Aorta (tissue), 5 donors: ENCODE measurements at regions not wholly inside any gene's neighbourhood (a gene's known extent, or its start where the extent isn't known, plus 50 kb on each side); places are given as distances from the start of the nearest gene placed in this dataset.

Experiments used
- ATAC-seq: fragments of 200-7000 bp; cut with Tn5 transposase; one replicate; pipeline ENCODE4 v1.9.1; 2022; ENCODE audit warnings: moderate library complexity; ENCODE audit not compliant: low FRiP score
- DNase-seq, 2 donors: peaks; one replicate each; pipeline ENCODE4 v3.0.0-alpha.2; 2020
- H3K27ac ChIP-seq, 2 donors: one replicate each; pipeline ENCODE4 v1.5.1; 2013; ENCODE audit warnings: low read length in 2 of 2, mild to moderate bottlenecking in 2 of 2, moderate library complexity in 2 of 2, control low read depth in 1 of 2, inconsistent platforms in 1 of 2, low read depth in 1 of 2
- H3K27me3 ChIP-seq, 2 donors: one replicate each; pipeline ENCODE4 v1.6.1; 2013; ENCODE audit warnings: control low read depth in 1 of 2, low read length in 1 of 2, mild to moderate bottlenecking in 1 of 2, moderate library complexity in 1 of 2; ENCODE audit not compliant: insufficient read depth in 2 of 2, control insufficient read depth in 1 of 2
- H3K36me3 ChIP-seq, 2 donors: one replicate each; pipeline ENCODE4 v1.6.1; 2013; ENCODE audit warnings: control low read depth in 1 of 2, low read length in 1 of 2, mild to moderate bottlenecking in 1 of 2; ENCODE audit not compliant: insufficient read depth in 2 of 2, control insufficient read depth in 1 of 2
- H3K4me1 ChIP-seq, 2 donors: one replicate each; pipeline ENCODE4 v1.6.1; 2013; ENCODE audit warnings: low read length in 2 of 2, control low read depth in 1 of 2, mild to moderate bottlenecking in 1 of 2, moderate library complexity in 1 of 2; ENCODE audit not compliant: insufficient read depth in 2 of 2, control insufficient read depth in 1 of 2
- H3K4me3 ChIP-seq, 2 donors: one replicate each; pipeline ENCODE4 v1.5.1; 2013; ENCODE audit warnings: low read length in 2 of 2, control low read depth in 1 of 2, mild to moderate bottlenecking in 1 of 2
- H3K9me3 ChIP-seq: one replicate; pipeline ENCODE4 v1.6.1; 2013; ENCODE audit warnings: mild to moderate bottlenecking, low read length; ENCODE audit not compliant: control insufficient read depth
- WGBS, 2 donors: extraction: QIAGEN DNeasy Blood & Tissue Kit; methylation state at CpG; one replicate each; pipeline ENCODE4 v1.1.7; 2013; 5-methylcytosine and 5-hydroxymethylcytosine counted together
- intact Hi-C, 2 donors: fragments of 100-400 bp; cut with DNase I; formaldehyde crosslinking; loops; one replicate each; pipeline versions ENCODE4 v1.14.2 to v1.15.0; 2022
- donor health status: healthy with polysubstance abuse.
- donor health status: Bipolar disorder and iron deficiency.
- donor health status: DM: no; HTN: no; CAD: no.
- donor health status: DM: no; HTN: no; CAD: no.
- donor health status: DM: yes; HTN: yes; CAD: no.

DNA sequence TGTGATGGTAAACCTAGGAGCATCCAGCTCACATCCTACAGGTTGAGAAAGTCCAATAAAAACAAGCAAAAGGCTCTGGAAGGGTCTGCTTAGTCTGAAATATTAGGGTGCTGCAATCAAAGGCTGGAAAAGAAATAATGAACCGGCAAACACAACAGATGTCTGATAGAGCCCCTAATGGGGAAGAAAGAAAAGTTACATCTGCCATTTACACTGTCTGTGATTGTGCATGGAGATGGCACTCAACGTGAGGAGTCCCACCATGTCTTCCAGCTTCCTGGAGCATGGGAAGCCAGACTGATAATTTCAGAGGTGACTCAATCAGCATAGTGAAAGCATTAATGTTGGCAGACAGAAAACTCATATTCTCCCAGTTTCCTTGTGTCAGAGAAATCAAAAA lies 307.8 kb downstream of the EPHA4 start:
- no peak overlapping the region for H3K27ac ChIP-seq
- intact Hi-C loops: no loop called here
- peaks cover 2% of the 10 kb centered on the region for H3K9me3 ChIP-seq
- no peak for DNase-seq
- H3K4me3 ChIP-seq: no peak overlapping the region
- no peaks in the 10 kb centered on the region for H3K4me1 ChIP-seq
- ATAC-seq: no peak
- WGBS, 2 donors: 62 to 78% methylated on average over 2 of the region's 2 CpGs
- H3K36me3 ChIP-seq: no peaks in the 10 kb centered on the region
- H3K27me3 ChIP-seq: no peaks in the 10 kb centered on the region

DNA sequence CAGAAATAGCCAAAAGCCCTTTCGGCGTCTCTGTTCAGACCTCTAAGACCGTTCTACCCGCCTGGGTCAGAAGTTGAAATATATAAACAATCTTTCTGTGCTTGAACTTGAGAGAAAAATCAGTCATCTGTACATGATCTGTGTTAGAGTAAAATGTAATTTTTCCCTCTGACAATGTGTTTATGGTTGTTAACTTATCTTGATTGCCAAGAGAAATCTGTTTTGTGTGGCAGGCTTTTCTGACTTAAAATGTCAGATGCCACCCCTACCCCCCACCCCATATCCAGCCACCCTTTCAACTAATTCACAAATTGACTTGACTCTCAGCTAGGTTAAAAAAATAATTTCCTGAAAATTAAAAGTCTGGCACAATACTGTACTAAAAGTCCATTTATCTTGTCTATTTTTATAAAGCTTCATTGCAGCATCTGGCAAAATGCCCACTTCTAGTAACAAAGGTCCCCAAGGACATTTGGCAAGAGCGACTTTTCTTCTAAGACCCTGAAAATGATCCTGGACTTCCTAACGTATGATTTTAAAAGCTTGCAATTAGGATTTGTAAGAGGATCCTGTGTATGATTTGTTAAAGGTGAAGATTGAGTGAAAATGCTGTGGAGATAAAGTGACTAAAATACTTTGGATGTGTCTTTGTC lies 304.2 kb downstream of the EPHA4 start:
- Histone ChIP-seq H3K9me3 (peaks cover 3% of the 10 kb centered on the region), H3K27me3 (no peaks in the 10 kb centered on the region), H3K27ac (no peak overlapping the region), H3K4me3 (no peak overlapping the region), H3K4me1 (no peaks in the 10 kb centered on the region), H3K36me3 (no peaks in the 10 kb centered on the region)
- DNase-seq: no peak
- ATAC-seq: no peak
- WGBS, 2 donors: 26 to 43% methylated on average over 6 of the region's 6 CpGs
- intact Hi-C loops: no loop called here

GRCh38 chr2:221268631-221269030 lies 303.5 kb downstream of the EPHA4 start:
- DNase-seq (no peak), ATAC-seq (no peak)
- H3K4me1 ChIP-seq: no peaks in the 10 kb centered on the region
- no peaks in the 10 kb centered on the region for H3K27me3 ChIP-seq
- no peak overlapping the region for H3K4me3 ChIP-seq
- peaks cover 3% of the 10 kb centered on the region for H3K9me3 ChIP-seq
- no peaks in the 10 kb centered on the region for H3K36me3 ChIP-seq
- intact Hi-C loops: no loop called here
- WGBS, 2 donors: 48 to 56% methylated on average over 3 of the region's 3 CpGs
- no peak overlapping the region for H3K27ac ChIP-seq

GRCh38 chr2:221270806-221271205 lies 301.3 kb downstream of the EPHA4 start:
- DNase-seq (no peak), ATAC-seq (no peak)
- no peak overlapping the region for H3K4me3 ChIP-seq
- WGBS, 2 donors: 41 to 67% methylated on average over 2 of the region's 2 CpGs
- H3K4me1 ChIP-seq: no peaks in the 10 kb centered on the region
- H3K27me3 ChIP-seq: no peaks in the 10 kb centered on the region
- intact Hi-C loops: no loop called here
- H3K36me3 ChIP-seq: no peaks in the 10 kb centered on the region
- H3K9me3 ChIP-seq: peaks cover 3% of the 10 kb centered on the region
- H3K27ac ChIP-seq: no peak overlapping the region

GRCh38 chr2:221272729-221273128 lies 299.4 kb downstream of the EPHA4 start:
- Histone ChIP-seq H3K36me3 (no peaks in the 10 kb centered on the region), H3K27ac (no peak overlapping the region), H3K4me1 (no peaks in the 10 kb centered on the region), H3K4me3 (no peak overlapping the region), H3K27me3 (no peaks in the 10 kb centered on the region), H3K9me3 (peaks cover 3% of the 10 kb centered on the region)
- no peak for ATAC-seq
- 76 to 79% methylated on average over 3 of the region's 3 CpGs for WGBS, 2 donors
- no peak for DNase-seq
- intact Hi-C loops: loop anchor here in 1 of 2 donors (2.0 kb wide), 1 partner anchor 70 kb away; no protein-coding TSS in a partner anchor

DNA sequence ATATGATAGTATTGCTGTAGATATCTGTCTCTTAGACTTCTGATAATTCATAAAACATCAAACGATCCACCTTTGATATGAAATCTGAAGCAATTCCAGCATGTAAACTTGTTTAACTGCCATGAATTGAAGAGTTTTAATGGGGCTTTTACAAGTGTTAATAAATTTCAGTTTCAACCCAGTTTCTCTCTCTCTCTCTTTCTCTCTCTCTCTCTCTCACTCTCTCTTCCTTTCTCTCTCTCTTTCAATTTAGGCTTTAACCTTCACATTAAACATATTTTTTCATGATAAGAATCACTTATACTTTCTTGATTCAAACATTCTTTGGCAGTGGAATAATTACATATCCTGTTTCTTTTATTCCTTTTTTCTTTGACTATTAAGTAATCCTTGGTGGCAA lies 296.1 kb downstream of the EPHA4 start:
- Histone ChIP-seq H3K9me3 (peaks cover 1% of the 10 kb centered on the region), H3K4me1 (no peaks in the 10 kb centered on the region), H3K27me3 (no peaks in the 10 kb centered on the region), H3K4me3 (no peak overlapping the region), H3K36me3 (no peaks in the 10 kb centered on the region), H3K27ac (no peak overlapping the region)
- ATAC-seq (no peak), DNase-seq (no peak)
- WGBS, 2 donors: 76% methylated on average over 1 of the region's 1 CpG
- intact Hi-C loops: no loop called here

DNA sequence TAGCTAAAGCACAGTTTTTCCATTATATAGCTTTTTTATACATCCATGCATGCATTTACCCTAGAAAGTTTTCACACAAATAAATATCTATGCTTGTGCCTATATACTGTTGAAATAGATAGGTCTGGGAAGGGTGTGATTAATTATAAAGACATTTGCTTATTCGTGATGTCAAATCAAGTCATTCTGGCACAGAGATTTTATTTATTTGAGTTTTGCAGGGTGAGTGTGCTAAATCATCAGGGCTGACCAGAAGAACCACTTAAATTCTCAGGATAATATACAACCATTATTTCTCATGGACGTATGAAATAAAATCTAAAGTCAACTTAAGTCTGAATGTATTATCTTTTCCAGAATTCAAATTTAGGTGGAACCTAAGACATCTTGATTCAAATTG lies 295.5 kb downstream of the EPHA4 start:
- WGBS, 2 donors: 76 to 84% methylated on average over 2 of the region's 2 CpGs
- DNase-seq: no peak
- no peaks in the 10 kb centered on the region for H3K27me3 ChIP-seq
- H3K27ac ChIP-seq: no peak overlapping the region
- no peak overlapping the region for H3K4me3 ChIP-seq
- intact Hi-C loops: no loop called here
- no peak for ATAC-seq
- H3K9me3 ChIP-seq: peaks cover 1% of the 10 kb centered on the region
- H3K36me3 ChIP-seq: no peaks in the 10 kb centered on the region
- no peaks in the 10 kb centered on the region for H3K4me1 ChIP-seq

DNA sequence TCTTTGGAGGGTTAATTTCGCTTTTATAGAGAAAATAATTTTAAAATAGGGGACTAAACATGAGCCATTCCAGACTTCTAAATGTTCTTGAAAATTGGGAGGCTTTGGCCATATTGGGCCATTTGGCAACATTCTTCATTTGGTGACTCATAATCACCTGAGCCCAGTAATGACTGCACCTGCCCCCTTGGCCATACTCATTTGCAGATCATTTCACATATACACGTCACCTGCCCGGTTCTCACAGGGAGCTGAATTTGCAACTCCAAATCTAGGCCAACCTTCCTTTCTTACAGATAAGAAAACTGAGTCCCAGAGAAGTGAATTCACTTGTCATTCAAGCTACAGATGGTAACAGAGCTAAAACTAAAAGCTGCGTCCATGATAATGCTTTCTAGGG lies 289.7 kb downstream of the EPHA4 start:
- ATAC-seq: no peak
- WGBS, 2 donors: 89 to 91% methylated on average over 4 of the region's 4 CpGs

DNA sequence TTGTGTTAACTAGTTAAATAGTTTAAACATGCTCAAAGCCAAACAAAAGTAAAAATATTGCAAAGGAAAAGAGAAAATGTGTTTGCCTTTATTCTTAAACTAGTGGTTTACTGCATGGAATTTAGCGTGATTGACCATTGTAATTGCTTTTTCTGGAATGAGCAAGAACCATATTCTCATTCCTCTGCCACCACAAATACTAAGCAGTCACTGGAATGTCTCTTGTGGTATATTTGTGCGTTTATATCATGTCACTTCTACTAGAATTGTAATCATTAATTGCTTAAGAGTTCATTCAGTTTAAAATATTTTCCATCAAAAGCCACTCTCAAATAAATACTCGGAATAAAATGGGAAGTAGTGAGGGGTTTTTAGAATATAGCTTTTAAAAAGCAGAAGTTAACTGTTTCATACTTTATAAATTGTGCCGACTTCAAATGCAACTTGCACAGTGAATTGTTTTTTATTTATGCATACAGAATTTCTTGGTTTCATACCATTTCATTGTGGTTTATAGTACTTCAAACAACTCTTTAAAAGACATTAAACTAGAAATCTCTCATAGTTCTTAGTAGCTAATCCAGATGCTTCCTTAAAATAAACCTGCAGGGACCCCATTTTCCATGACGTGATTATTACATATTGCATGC lies 288.1 kb downstream of the EPHA4 start:
- Histone ChIP-seq H3K27me3 (no peaks in the 10 kb centered on the region), H3K4me1 (no peaks in the 10 kb centered on the region), H3K36me3 (no peaks in the 10 kb centered on the region), H3K27ac (no peak overlapping the region), H3K4me3 (no peak overlapping the region), H3K9me3 (no peaks in the 10 kb centered on the region)
- WGBS, 2 donors: 39 to 44% methylated on average over 5 of the region's 5 CpGs
- intact Hi-C loops: no loop called here
- ATAC-seq (no peak), DNase-seq (no peak)

More for the DNA sequence above, 289.7 kb downstream of the EPHA4 start:
- Histone ChIP-seq H3K27me3 (no peaks in the 10 kb centered on the region), H3K4me3 (no peak overlapping the region), H3K4me1 (no peaks in the 10 kb centered on the region), H3K27ac (no peak overlapping the region), H3K36me3 (no peaks in the 10 kb centered on the region), H3K9me3 (no peaks in the 10 kb centered on the region)
- intact Hi-C loops: no loop called here
- DNase-seq: no peak
